SHP77 (cell line): ENCODE measurements at regions not wholly inside any gene's neighbourhood (a gene's known extent, or its start where the extent isn't known, plus 50 kb on each side); places are given as distances from the start of the nearest gene placed in this dataset.

Source experiments
- DNase-seq, 2 experiments: peaks; one replicate each; lab custom pipeline; 2025; lab: John Stamatoyannopoulos, UW

DNA sequence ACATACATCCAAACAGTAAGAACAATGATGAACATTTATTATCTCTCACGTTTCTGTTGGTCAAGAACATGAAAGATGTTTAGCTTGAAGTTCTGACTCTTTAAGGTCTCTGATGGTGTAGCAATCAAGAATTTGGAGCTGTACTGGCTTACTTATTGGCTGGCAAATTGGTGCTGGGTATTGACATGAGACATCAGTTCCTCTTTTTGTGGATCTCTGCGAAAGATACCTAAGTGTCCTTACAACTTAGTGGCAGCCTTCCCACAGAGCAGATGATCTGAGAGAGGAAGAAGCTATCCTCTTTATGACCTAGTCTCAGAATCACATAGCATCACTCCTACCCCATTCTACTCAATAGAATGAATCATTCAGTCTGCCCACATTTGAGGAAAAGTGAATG is 309.8 kb upstream of the DCBLD2 start:
- no peak for DNase-seq

DNA sequence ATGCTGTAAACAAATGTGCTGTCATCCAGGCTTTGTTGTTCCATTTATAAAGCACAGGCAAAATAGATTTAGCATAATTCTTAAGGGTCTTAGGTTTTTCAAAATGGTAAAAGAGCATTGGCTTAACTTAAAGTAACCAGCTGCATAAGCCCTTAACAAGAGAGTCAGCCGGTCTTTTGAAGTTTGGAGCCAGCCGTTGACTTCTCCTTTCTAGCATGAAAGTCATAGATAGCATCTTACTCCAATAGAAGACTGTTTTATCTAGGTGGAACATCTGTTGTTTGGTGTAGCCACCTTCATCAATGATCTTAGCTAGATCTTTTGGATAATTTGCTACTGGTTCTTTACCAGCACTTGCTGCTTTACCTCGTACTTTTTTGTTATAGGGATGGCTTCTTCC is 297.5 kb upstream of the DCBLD2 start:
- no peak for DNase-seq

DNA sequence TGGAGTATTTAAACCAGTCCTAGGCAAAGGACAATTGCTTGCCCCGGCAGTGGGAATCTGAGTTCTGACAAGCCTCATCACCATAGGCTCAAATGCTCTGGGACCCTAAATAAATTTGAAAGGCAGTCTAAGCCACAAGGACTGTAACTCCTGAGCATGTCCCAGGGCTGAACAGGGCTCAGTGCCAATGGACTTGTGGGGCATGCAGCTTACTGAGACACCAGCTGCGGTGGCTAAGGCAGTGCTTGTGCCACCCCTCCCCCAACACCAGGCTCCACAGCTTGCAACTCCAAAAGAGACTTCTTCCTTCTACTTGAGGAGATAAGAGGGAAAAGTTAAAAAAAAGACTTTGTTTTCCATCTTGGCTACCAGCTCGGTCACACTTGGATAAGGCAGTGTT is 289.7 kb upstream of the DCBLD2 start:
- DNase-seq: no peak

DNA sequence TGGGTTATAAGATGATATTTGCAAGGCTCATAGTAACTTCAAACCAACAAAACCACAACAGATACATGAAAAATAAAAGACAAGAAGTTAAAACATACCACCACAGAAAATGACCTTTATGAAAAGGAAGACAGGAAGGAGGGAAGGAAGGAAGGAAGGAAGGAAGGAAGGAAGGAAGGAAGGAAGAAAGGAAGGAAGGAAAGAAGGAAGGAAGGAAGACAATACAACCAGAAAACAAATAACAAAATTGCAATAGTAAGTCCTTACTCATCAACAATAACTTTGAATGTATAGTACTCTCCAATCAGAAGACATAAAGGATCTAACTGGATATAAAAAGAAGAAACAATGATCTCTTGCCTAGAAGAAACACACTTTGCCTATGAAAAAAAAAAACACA is 287.4 kb upstream of the DCBLD2 start:
- no peak for DNase-seq

DNA sequence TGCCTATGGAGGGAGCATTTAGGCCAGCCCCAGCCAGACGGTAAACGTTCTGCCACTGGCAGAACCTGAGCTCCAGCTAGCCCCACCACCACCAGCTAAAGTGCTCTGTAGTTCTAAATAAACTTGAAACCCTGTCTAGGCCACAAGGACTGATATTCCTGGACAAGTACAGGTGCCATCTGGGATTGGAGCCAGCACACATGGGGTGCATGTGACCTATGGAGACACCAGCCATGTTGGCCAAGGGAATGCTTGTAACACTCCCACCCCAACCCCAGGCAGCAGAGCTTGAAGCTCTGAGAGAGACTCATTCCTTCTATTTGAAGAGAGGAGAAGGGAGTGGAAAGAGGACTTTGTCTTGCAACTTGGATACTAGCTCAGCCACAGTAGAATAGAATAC is 284.5 kb upstream of the DCBLD2 start:
- DNase-seq: no peak

DNA sequence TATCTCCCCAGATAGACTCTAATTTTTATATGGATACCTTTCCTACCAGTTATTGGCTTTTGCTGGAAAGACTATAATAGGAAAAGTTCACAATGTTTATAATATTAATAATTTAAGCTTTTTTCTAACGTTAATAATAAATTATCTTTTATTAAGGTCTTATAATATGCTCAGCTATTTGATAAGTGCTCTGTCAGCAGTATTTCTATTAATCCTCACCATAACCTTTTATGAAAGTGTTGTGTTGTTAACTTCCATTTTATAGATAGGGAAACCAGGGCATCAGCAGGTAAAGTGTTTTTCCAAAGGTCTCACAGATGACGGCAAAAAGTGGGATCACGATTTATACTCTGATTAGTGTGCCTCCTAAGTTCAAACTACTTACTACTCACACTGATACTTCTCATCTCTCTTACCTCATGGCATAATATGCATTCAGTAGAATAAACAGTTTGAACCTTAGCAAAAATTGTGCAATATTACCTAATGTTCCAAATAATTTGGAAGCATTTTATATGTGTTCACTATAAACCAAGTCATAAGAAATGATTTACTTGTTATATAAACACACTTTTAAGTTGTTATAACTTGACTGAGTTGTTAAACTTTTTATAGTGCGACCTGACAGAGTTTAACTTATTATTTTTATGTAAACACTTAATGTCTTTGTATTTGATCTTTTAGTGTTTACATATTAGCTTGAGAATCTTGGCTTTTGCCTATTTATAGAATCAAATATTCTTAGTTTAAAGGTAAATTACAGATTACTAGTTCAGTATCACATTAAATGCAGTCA is 274.9 kb upstream of the DCBLD2 start:
- no peak for DNase-seq

DNA sequence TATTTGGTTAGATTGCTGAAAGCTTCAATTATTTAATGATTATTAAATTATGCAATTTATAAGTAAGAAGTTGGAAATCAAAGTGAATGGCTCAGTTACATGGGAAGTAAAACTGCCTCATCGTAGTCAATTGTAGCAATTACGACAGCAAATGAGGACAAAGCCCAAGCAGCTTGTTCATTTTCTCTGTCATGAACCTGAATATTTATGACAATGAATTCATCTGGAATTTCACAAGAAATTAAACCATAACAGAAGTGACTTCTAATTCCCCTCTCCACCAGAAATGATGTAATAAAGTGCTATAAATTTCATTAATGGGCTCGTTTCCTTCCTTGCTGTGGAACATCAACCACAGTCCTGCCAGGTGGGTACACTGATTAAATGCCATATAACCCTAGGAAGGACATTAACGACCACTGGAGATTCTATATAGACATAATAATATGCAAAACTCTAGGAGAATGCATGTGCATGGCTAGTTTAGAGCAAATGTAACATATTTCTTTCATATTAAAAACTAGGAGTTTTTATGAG is 273.8 kb upstream of the DCBLD2 start:
- no peak for DNase-seq

DNA sequence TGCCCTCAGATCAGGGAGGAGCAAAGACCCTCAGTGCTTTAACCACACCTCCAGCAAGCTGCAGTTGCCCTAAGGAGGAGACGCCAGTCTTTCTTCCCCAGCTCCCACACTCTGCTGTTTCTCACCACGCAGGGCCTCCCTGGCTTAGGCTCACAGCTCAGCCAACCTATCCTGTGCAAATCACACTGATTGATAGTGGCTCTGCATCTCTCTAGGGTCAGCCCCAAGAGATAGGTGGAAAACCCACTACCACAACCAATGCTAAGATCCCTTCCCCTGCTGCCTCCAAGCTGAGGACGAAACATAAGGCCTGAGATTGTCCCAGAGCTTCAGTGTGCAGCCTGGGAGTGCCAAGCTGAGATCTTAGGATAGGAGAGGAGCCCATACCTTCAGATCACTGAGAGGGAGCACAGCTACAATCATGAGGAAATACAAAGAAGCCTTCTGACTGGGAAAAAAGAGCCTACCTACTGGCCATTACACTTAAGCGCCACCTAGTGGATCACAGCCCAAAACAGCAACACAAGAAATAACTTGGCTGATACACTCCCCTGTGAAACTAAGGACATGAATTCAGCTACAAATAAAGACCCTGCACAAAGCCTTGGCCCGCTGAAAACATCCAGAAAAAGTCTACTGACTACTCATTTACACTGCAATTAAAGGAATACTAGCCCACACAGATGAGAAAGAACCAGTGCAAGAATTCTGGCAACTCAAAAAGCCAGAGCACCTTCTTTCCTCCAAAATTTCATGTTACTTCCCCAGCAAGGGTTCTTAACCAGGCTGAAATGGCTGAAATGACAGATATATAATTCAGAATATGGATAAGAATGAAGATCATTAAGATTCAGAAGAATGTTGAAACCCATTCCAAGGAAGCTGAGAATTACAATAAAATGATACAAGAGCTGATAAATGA is 271.5 kb upstream of the DCBLD2 start:
- peak; percentile 44 to 59 for DNase-seq

DNA sequence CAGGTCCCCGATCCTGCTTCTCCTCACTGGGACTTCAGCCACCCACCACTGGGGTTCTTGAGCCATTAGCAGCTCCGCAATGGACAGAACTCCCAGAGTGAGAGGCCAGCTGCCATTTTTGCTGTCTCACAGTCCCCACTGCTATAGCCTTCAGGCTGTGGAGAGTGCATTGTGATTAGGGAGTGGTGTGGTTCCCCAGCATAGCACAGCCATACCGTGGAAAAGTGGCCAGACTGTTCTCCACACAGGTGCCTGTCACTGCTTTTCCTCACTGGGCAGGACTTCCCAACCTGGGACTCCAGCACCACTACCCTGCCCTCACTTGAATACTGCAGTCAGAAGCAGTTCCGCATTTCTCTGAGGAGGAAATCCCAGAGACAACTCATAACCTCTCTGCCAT is 270.3 kb upstream of the DCBLD2 start:
- DNase-seq: no peak

DNA sequence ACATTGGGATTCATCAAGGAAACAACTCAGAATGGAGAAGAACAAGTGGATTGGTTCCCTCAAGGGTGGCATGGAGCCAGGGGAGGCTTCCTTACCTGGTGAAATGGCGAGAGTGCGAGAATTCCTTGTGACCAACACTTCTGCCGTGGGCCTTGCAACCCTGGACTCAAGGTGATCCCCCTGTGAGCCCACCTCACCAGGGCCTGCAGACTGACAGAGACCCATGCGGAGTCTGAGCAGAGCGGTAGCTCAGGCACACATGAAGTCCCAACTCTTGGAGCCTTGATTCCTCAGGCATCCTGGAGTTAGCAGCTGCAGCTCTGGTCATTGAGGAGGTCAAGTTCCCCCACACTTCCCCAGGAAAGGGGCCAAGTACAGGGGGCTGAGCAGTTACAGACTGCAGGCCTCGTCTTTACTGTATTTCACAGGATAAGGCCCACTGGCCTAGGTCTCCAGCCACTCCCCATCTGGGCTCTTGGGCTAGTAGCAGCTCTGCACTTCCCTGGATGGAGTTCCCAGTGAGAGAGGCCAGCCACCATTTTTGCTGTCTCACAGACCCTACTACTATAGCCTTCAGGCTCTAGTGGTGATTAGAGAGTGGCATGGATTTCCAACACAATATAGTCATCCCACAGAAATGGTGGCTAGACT is 269.5 kb upstream of the DCBLD2 start:
- DNase-seq: no peak

DNA sequence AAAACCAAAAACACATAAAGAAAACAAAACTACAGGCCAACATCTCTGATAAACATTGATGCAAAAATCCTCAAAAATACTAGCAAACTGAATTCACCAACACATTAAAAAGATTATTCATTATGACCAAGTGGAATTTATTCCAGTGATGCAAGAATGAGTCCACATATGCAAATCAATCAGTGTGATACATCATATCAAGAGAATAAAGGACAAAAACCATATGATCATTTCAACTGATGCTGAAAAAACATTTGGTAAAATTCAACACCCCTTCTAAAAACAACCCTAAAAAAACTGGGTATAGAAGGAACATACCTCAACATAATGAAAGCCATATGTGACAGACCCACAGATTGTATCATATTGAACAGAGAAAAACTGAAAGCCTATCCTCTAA is 265.6 kb upstream of the DCBLD2 start:
- DNase-seq: no peak

DNA sequence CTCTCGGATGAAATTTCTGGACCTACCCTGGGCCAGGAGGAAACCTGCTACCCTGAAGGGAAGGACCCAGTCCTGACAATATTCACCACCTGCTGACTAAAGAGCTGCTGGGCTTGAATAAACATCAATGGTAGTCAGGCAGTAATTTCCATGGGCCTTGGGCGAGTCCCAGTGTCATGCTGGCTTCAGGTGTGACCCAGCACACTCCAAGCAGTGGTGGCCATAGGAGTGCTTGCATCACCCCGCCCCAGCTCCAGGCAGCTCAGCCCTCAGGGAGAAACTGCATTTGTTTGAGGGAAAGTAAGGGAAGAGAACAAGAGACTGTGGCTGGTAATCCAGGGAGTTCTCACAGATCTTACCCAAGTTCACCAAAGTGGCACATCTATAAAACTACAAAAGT is 261.8 kb upstream of the DCBLD2 start:
- no peak for DNase-seq

DNA sequence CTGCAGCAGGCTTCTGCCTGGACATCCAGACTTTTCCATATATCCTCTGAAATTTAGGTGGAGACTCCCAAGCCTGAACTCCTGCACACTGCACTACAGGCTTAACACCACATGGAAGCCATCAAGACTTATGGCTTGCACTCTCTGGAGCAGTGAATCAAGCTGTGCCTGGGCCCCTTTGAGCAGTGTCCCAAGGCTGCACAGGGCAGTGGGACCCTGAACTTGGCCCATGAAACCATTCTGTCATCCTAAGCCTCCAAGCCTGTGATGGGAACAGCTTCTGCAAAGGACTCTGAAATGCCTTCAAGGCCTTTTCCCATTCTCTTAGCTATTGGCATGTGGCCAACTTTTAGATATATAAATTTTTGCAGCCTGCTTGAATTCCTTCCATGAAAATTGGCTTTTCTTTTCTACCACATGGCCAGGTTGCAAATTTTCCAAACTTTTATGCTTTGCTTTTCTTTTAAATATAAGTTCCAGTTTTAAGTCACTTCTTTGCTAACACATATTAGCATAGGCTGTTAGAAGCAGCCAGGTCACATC is 257.8 kb upstream of the DCBLD2 start:
- no peak for DNase-seq

DNA sequence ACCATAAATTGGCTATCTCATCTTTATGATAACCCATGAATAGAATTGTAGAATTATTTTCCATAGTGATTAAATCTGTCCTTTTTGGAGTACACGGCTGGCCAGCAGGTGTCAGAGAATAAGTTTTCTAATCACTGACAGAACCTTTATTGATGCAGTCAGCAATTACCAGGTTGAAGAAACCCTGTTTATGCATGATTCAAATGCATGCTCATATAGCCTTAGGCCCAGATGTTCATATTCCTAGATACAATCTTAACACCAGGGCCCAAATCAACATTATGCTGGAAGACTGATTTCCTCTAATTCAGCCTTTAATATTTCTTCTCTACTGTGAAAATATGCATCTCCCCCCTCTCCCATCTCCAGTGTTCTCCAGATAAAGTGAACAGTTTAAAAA is 243.5 kb upstream of the DCBLD2 start:
- DNase-seq: no peak

DNA sequence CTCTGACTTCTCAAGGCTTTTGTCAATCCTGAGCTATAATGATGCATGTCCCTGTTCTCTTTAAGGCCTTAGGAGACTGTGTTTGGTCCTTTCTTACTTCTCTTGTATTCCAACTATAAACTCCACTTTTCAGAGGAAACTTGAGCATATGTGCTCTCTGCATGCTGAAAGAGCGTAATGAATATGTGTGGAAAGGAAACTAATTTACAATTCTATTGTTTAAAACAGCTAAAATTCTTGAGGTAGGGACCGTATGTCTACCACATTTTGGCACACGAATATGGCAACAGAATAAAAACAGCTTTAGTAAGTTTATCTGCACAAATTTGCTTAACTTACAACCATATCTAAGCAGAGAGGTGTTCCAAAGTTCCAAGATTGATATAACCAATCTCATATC is 242.0 kb upstream of the DCBLD2 start:
- DNase-seq: no peak

DNA sequence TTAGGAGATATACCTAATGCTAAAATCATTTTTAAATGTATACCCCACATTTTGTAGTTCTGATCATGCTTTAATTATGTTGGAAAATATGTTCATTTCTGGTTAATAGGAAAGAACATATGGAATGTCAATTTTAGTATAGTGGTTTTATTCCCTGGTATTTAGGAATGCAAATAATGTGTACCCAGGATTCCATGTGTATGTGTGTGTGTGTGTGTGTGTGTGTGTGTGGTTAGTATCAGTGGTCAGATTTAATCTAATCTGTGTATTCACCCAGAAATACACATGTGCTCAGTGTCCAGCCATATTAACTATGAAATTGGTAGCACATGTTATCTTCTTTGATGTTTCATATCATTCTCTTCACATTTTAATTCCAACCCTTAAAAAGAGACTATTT is 233.5 kb upstream of the DCBLD2 start:
- DNase-seq: no peak

DNA sequence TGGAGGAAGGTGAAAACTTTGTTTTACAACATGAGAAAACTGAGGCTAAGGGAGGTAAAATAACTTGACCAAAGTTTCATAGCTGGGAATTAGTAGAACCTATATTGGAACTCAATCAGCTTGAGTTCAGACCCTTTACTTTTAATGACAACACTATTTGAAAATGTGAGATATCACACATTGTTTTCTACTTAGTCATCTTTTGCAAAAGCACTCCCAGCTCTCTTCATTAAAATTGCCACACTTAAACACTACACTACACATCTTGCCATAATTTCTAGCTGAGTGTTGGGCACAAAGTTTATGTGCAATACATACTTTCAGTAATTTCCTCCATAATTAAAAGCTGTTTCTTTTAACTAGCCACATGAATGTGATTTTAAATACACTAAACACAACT is 230.4 kb upstream of the DCBLD2 start:
- no peak for DNase-seq

DNA sequence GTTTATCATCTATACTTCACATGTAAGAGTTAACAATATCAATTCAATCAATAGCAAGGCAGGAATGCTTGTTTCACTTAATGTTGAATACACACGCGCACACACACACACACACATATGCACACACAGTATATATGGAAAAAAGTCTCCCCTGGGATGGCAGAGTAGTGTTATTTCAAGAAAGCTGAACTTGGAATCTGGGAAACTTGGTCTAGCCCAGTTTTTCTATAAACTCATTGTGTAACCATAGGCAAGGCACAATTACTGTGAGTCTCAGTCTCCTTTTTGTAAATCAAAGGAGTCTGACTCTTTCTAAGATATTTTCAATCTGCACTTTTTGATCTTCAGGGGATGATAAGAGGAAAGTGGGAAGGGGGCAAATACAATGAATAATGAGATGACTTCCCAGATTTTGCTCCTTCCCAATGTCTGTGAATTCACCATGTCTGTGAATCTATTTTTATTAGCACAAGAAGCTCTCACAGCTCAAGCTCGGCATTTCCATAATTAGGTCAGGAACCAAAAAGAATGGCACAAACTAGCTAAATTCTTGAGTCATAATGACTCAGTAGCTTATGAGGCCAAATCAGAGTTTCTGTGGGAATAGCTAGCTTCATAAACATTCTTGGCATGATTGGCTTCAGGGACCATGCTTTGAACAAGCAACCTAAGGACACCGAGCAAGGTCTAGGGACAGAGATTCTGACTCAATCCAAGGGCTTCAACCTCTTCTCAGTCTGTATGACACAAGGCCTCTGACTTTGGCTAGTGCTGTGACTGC is 227.4 kb upstream of the DCBLD2 start:
- no peak for DNase-seq

DNA sequence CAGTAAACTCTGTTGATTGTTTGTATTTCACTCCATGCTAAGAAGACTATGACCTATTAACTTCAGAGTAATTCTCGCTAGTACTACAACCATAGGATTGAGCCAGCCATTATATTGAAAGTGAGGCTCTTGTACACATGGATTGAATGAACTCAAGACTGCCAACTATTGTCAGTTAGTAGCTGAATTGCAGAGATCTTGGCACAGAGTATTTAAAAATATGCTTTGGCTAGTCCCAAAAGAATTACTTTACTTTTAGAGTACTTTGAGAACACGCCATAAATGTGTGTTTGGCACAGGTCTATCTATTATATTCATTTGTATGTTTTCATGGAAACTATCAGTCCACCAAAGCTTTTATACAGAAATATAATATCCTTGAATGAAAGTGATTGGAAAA is 226.7 kb upstream of the DCBLD2 start:
- no peak for DNase-seq

DNA sequence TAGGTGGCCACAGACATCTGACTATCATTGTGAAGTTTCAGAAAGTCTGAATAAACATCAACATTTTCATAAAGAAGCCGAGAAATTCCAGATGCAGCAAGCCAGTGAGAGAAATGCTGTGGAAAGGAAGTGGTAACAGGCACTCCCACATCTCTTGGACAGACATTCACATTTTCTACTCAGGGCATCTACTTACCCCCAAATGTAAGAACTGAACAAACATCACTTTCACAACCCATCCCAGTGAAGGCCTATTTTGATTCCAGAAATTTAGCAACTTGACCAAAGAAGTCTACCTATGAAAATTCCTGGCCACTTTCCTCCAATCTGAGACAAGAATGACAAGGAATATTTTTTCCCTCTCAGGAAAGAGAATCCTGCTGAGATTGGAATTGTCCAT is 224.8 kb upstream of the DCBLD2 start:
- no peak for DNase-seq

DNA sequence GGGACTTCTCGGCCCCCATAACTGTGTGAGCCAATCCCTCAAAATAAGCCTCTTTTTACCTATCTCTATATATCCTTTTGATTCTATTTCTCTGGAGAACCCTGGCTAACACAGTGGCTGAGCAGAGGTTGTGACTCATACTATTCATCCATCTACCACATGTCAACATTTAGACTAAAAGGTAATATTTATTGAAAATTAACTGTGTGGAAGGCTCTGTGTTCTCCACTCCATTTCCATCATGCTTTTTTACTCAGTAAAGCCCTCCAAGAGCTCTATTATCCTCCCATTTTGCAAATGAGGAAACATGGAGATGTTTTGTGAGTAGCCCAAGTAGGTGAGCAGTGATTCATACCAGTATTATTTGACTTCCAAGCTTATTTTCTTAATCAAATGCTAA is 217.9 kb upstream of the DCBLD2 start:
- DNase-seq: no peak

DNA sequence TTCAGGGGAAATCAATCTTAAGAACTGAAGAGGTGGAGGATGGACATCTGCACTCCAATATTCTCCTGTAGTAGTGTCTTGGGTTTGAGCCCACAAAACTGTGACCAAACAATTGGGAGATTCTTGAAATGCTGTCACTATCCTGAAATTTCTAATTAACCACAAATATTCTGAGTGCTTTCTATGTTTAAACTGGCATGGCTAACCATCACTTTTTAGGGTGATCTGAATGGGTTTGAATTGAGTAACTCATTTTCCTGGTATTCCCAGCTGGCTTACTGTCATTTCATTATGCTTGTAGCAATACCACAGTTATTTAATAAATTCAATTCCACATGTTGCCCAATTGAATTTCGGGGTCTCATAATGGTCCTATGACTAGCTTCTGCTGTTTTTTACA is 216.9 kb upstream of the DCBLD2 start:
- no peak for DNase-seq
